Esophagus muscularis mucosa (tissue), 3 donors: ENCODE measurements at regions not wholly inside any gene's neighbourhood (a gene's known extent, or its start where the extent isn't known, plus 50 kb on each side); places are given as distances from the start of the nearest gene placed in this dataset.

Experiments used
- POLR2A ChIP-seq: fragments of 450-650 bp; IDR thresholded peaks from one replicate; pipeline ENCODE4 v1.6.1; 2017; ENCODE audit warnings: antibody characterized with exemption, moderate library complexity, mild to moderate bottlenecking, low read depth
- TF ChIP-seq, protein P1 (sequence below), 3 experiments: fragments of 200-600 bp in 2 of 3; fragments of 450-650 bp in 1 of 3; sonication (generic) in 2 of 3; IDR thresholded peaks; one replicate each; pipeline ENCODE4 v1.5.1; 2017 to 2019; ENCODE audit warnings: antibody characterized with exemption in 3 of 3, mild to moderate bottlenecking in 2 of 3, moderate library complexity in 1 of 3

- TF ChIP-seq, protein P1, sequence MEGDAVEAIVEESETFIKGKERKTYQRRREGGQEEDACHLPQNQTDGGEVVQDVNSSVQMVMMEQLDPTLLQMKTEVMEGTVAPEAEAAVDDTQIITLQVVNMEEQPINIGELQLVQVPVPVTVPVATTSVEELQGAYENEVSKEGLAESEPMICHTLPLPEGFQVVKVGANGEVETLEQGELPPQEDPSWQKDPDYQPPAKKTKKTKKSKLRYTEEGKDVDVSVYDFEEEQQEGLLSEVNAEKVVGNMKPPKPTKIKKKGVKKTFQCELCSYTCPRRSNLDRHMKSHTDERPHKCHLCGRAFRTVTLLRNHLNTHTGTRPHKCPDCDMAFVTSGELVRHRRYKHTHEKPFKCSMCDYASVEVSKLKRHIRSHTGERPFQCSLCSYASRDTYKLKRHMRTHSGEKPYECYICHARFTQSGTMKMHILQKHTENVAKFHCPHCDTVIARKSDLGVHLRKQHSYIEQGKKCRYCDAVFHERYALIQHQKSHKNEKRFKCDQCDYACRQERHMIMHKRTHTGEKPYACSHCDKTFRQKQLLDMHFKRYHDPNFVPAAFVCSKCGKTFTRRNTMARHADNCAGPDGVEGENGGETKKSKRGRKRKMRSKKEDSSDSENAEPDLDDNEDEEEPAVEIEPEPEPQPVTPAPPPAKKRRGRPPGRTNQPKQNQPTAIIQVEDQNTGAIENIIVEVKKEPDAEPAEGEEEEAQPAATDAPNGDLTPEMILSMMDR (IDR thresholded peaks at IDR 0.05), result no peak
- no peak for TF ChIP-seq POLR2A
These were observed 94.4 kb upstream of the GUCY1A1 start for GRCh38 chr4:155572106-155572703.
